ENCODE measurements at regions not wholly inside any gene's neighbourhood (a gene's known extent, or its start where the extent isn't known, plus 50 kb on each side); places are given as distances from the start of the nearest gene placed in this dataset.
"Not testable (repeated sequence)": the region's sequence is repeated elsewhere in the genome, so short reads cannot be mapped to it uniquely, and the experiment has no call there.

DNA sequence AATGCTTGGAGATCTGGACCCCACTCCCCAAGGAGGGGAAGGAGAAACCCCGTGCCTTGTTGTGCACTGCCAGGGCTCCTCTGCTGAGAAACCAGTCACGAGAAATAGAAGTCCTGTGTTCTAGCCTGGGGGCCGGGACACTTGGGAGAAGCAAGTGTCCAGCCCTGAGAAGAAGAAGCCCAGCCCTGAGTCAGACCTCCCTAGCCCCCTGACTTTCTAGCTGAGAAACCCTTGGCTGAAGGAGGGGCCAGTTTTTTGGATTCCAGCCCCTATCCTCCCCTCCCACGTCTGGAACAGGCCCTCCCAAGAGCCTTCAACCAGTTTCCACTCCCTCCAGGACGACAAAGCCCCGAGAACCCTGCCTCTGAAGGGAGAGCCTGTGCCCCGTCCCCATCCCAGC lies 100.5 kb downstream of the NAV1 start:
- H3K4me1 ChIP-seq (ENCODE audit: control insufficient read depth, insufficient read depth, low read length), result peaks cover 11% of the 10 kb centered on the region
- no peak overlapping the region for H3K4me3 ChIP-seq (ENCODE audit: low read length)
- H3K9me3 ChIP-seq (ENCODE audit: control insufficient read depth, low read length), result no peaks in the 10 kb centered on the region
- H3K27me3 ChIP-seq (ENCODE audit: control insufficient read depth, insufficient read depth), result no peaks in the 10 kb centered on the region
- intact Hi-C loops (cut with DNase I), result loop anchor here in 2 of 4 donors (10.0 kb wide), 2 partner anchors 55 to 75 kb away; no protein-coding TSS in a partner anchor
- ATAC-seq, result peak; percentile 17 to 54
- peak overlapping the region; percentile 25 for H3K27ac ChIP-seq (ENCODE audit: low read length)
- 51% methylated on average over 7 of the region's 7 CpGs for whole genome bisulfite sequencing
- peak in 2 of 3 donors; percentile 51 to 63 for DNase-seq

DNA sequence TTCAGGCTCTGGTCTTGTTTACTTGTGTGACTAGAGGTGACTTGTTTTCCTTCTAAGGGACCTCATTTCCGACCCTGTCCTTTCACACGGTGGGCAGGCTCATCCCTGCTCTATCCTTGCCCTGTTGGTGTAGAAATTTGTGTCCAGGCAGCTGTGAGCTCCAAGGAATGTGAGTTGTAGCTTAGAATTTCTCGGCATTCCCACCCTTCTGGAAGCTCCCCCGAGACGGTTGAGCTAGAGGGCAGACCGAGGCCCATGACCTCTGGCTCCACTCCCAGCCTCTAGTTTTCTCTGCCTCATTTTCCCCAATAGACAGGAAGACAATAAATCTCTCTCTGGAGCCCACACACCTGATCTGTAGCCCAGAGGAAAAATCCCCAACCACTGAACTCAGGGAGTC lies 100.9 kb downstream of the NAV1 start:
- H3K4me1 ChIP-seq (ENCODE audit: control insufficient read depth, insufficient read depth, low read length), result peaks cover 10% of the 10 kb centered on the region
- no peak overlapping the region for H3K4me3 ChIP-seq (ENCODE audit: low read length)
- H3K9me3 ChIP-seq (ENCODE audit: control insufficient read depth, low read length), result no peaks in the 10 kb centered on the region
- no peaks in the 10 kb centered on the region for H3K27me3 ChIP-seq (ENCODE audit: control insufficient read depth, insufficient read depth)
- WGBS, result 68% methylated on average over 6 of the region's 6 CpGs
- H3K27ac ChIP-seq (ENCODE audit: low read length), result peak overlapping the region; percentile 63
- peak in 2 of 3 donors; percentile 44 to 62 for DNase-seq
- intact Hi-C loops (cut with DNase I), result loop anchor here in 2 of 4 donors (10.0 kb wide), 2 partner anchors 55 to 75 kb away; no protein-coding TSS in a partner anchor
- ATAC-seq, result peak; percentile 32 to 35

DNA sequence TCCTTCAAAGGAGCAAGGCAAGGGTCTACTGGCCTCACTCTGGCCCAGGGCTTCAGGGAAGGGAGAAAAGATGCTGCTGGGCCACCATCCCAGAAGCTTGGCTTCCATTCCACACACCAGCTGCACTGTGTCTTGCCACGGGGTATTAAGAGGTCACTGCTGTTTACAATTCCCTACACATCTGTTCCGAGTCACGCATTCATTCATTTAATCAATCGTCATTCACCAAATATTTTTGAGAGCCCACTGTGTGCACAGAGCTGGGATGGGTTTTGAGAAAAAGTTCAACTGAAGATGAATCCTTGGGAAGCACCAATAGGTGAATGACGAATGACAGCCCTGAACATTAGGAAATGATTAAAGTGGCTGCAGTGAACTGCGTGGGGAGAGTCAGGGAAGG lies 101.7 kb downstream of the NAV1 start:
- H3K9me3 ChIP-seq (ENCODE audit: control insufficient read depth, low read length), result no peaks in the 10 kb centered on the region
- no peak overlapping the region for H3K27ac ChIP-seq (ENCODE audit: low read length)
- ATAC-seq, result peak; percentile 61 to 83
- intact Hi-C loops (cut with DNase I), result loop anchor here in 1 of 4 donors (10.0 kb wide), 1 partner anchor 54 kb away; no protein-coding TSS in a partner anchor
- no peak overlapping the region for H3K4me3 ChIP-seq (ENCODE audit: low read length)
- H3K27me3 ChIP-seq (ENCODE audit: control insufficient read depth, insufficient read depth), result no peaks in the 10 kb centered on the region
- 66% methylated on average over 6 of the region's 6 CpGs for WGBS
- peaks cover 10% of the 10 kb centered on the region for H3K4me1 ChIP-seq (ENCODE audit: control insufficient read depth, insufficient read depth, low read length)
- peak; percentile 66 to 91 (median 87) for DNase-seq

DNA sequence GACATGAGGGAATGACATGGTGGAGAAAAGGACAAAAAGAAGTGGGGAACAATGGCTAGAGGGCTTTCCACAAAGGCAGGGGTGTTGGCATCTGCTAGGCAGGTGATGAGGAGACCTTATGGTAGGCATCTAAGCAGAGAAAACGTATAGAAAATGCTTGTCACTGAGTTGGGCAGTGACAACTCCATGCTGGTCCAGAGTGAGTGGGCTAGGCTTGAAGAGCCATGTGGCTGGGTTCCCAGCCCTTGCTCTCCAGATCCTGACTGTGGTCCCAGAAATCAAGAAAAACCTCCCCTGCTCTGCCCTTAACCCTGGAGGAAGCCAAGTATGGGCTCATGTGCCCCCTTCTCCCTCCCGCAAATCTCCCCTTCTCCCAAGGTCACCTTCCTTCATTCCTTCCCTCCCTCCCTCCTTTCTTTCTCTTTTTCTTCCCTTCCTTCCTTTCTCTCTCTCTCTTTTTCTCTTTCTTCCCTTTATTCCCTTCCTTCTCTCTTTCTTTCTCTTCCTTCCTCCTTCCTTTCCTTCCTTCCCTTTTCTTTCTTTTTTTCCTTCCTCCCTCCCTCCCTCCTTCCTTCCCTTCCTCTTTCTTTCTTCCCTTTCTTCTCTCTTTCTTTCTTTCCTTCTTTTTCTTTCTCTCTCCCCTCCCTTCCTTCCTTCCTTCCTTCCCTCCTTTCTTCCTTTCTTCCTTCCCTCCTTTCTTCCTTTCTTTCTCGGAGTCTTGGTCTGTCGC lies 102.8 kb downstream of the NAV1 start:
- H3K4me1 ChIP-seq (ENCODE audit: control insufficient read depth, insufficient read depth, low read length), result peaks cover 8% of the 10 kb centered on the region
- ATAC-seq, result peak in 1 of 2 donors; percentile 17

DNA sequence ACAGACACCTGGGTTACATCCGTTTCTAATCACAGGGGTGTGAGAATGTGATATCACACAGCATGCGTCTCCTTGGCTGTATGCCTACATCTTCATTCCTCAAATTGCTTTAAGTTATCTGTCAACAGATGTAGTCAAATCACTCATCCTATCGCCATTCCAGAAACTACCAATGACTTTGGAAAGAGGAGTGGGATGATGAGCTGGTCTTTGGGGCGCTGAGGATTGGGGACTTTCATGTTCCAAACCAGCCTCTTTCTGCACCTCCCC lies 104.8 kb downstream of the NAV1 start:
- Histone ChIP-seq H3K4me1 (ENCODE audit: control insufficient read depth, insufficient read depth, low read length) (peaks cover 10% of the 10 kb centered on the region), H3K9me3 (ENCODE audit: control insufficient read depth, low read length) (no peaks in the 10 kb centered on the region), H3K4me3 (ENCODE audit: low read length) (no peak overlapping the region), H3K27me3 (ENCODE audit: control insufficient read depth, insufficient read depth) (no peaks in the 10 kb centered on the region), H3K27ac (ENCODE audit: low read length) (no peak overlapping the region)
- intact Hi-C loops (cut with DNase I), result loop anchor here in 1 of 4 donors (10.0 kb wide), 1 partner anchor 51 kb away; no protein-coding TSS in a partner anchor
- ATAC-seq (no peak), DNase-seq (no peak)
- WGBS, result 69% methylated on average over 4 of the region's 4 CpGs

More for the DNA sequence above, 102.8 kb downstream of the NAV1 start:
- Histone ChIP-seq H3K9me3 (ENCODE audit: control insufficient read depth, low read length) (no peaks in the 10 kb centered on the region), H3K27me3 (ENCODE audit: control insufficient read depth, insufficient read depth) (no peaks in the 10 kb centered on the region), H3K4me3 (ENCODE audit: low read length) (no peak overlapping the region), H3K27ac (ENCODE audit: low read length) (peak overlapping the region; percentile 55)
- DNase-seq, result peak in 1 of 3 donors; percentile 57
- 76% methylated on average over 4 of the region's 4 CpGs for WGBS
- intact Hi-C loops (cut with DNase I), result loop anchor here in 1 of 4 donors (10.0 kb wide), 1 partner anchor 53 kb away; no protein-coding TSS in a partner anchor

DNA sequence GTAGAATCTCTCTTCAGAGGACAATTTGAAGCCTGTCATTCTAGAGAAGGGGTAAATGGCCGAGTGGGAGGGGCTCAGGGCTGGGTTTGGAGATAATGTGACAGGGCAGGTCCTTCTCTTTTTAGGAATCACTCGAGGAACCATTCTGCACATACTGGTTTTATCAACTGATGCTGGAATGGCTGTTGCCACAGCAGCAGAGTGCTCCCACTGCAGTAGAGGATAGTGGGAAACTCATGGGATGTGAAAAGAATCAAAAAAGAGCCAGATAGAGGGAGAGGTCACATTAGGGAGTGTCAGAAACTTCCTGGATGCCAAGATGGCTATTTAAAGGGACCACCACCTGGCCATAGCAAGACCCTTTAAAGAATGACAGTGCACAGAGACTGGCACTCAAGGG lies 105.3 kb downstream of the NAV1 start:
- ATAC-seq (no peak), DNase-seq (no peak)
- WGBS, result 66% methylated on average over 2 of the region's 2 CpGs
- Histone ChIP-seq H3K4me1 (ENCODE audit: control insufficient read depth, insufficient read depth, low read length) (peaks cover 8% of the 10 kb centered on the region), H3K9me3 (ENCODE audit: control insufficient read depth, low read length) (no peaks in the 10 kb centered on the region), H3K4me3 (ENCODE audit: low read length) (no peak overlapping the region), H3K27me3 (ENCODE audit: control insufficient read depth, insufficient read depth) (no peaks in the 10 kb centered on the region), H3K27ac (ENCODE audit: low read length) (no peak overlapping the region)
- intact Hi-C loops (cut with DNase I), result loop anchor here in 1 of 4 donors (10.0 kb wide), 1 partner anchor 51 kb away; no protein-coding TSS in a partner anchor

DNA sequence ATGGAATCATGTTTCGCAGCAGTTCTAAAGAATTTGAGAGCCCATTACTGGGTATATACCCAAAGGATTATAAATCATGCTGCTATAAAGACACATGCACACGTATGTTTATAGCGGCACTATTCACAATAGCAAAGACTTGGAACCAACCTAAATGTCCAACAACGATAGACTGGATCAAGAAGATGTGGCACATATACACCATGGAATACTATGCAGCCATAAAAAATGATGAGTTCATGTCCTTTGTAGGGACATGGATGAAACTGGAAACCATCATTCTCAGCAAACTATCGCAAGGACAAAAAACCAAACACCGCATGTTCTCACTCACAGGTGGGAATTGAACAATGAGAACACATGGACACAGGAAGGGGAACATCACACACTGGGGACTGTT lies 106.1 kb downstream of the NAV1 start:
- not testable (repeated sequence) for DNase-seq; H3K4me3 ChIP-seq (ENCODE audit: low read length); H3K9me3 ChIP-seq (ENCODE audit: control insufficient read depth, low read length); H3K27ac ChIP-seq (ENCODE audit: low read length); ATAC-seq; H3K27me3 ChIP-seq (ENCODE audit: control insufficient read depth, insufficient read depth); H3K4me1 ChIP-seq (ENCODE audit: control insufficient read depth, insufficient read depth, low read length)
- 96% methylated on average over 4 of the region's 6 CpGs for WGBS
- intact Hi-C loops (cut with DNase I), result loop anchor here in 1 of 4 donors (10.0 kb wide), 1 partner anchor 50 kb away; no protein-coding TSS in a partner anchor

DNA sequence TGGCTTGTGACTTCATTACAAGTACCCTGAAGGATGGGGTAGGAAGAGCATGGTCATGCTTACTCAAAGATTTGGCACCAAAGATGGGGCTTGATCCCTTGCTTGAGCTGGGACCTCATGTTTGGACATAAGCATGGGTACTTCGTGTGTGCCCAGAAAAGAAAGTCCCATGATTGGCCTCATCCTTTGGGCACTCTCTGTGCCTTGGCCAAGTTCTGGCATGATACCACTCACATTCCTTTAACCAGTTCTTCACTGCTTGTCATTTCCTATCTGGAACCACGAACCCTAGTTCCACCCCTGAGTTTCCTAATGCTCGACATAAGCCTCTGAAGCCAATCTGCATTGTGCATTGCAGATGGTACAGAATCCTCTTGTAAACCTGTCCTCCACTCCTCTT lies 107.0 kb downstream of the NAV1 start:
- WGBS, result 55% methylated on average over 3 of the region's 3 CpGs
- Histone ChIP-seq H3K27ac (ENCODE audit: low read length) (no peak overlapping the region), H3K4me3 (ENCODE audit: low read length) (no peak overlapping the region), H3K9me3 (ENCODE audit: control insufficient read depth, low read length) (no peaks in the 10 kb centered on the region), H3K4me1 (ENCODE audit: control insufficient read depth, insufficient read depth, low read length) (peaks cover 8% of the 10 kb centered on the region), H3K27me3 (ENCODE audit: control insufficient read depth, insufficient read depth) (no peaks in the 10 kb centered on the region)
- no peak for DNase-seq
- ATAC-seq, result no peak
- intact Hi-C loops (cut with DNase I), result loop anchor here in 1 of 4 donors (10.0 kb wide), 1 partner anchor 49 kb away; no protein-coding TSS in a partner anchor

DNA sequence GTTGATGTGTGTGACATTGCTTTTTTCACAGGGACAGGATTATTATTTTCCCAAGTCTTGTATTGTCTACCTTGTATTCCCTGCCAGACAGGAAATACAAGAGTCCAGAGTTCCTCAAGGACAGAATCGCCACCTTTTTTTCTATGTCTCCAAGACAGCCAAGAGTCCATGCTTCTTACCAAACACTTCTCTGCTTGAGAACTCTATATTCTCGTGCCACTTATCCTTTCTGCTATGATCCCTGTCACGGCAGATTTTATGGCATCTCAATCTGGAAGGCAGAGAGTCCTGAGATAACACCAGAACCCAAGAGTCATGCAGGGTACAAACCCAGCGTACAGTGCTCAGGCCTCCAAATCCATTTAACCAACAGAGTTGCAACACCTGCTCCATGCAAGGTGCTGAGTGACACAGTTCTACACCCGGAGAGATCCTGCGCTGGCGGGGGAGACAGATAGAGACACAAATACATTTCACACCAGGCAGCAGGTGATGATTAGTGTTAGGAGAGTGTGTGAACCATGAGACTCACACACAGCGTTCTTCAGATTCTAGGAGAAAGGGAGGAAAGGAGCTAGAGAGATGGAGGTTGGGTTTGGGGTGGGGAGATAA lies 107.6 kb downstream of the NAV1 start:
- peak overlapping the region; percentile 55 for H3K27ac ChIP-seq (ENCODE audit: low read length)
- no peaks in the 10 kb centered on the region for H3K27me3 ChIP-seq (ENCODE audit: control insufficient read depth, insufficient read depth)
- intact Hi-C loops (cut with DNase I), result loop anchor here in 1 of 4 donors (10.0 kb wide), 1 partner anchor 48 kb away; no protein-coding TSS in a partner anchor
- H3K9me3 ChIP-seq (ENCODE audit: control insufficient read depth, low read length), result no peaks in the 10 kb centered on the region
- ATAC-seq (no peak), DNase-seq (no peak)
- H3K4me1 ChIP-seq (ENCODE audit: control insufficient read depth, insufficient read depth, low read length), result peaks cover 9% of the 10 kb centered on the region
- no peak overlapping the region for H3K4me3 ChIP-seq (ENCODE audit: low read length)
- WGBS, result 59% methylated on average over 8 of the region's 8 CpGs

DNA sequence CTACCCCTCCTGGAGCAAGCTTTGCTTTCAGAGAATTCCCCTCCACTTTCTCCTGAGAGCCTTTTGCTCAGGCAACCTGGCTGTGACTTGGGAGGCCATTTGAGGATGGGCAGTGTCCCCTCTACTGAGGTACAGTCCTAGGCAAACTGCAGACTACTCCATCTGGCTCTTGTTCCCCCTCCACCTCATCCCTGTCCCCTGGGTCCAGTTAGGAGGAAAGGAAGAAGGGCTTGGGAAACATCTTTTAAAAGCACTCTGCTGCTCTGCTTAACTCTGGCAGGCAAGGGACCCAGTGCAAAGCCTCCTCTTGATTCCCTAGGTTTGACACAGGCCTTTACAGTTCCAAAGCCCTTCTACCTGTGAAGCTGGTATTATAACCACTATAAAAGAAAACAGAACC lies 108.2 kb downstream of the NAV1 start:
- Histone ChIP-seq H3K4me1 (ENCODE audit: control insufficient read depth, insufficient read depth, low read length) (peaks cover 13% of the 10 kb centered on the region), H3K9me3 (ENCODE audit: control insufficient read depth, low read length) (no peaks in the 10 kb centered on the region), H3K27me3 (ENCODE audit: control insufficient read depth, insufficient read depth) (no peaks in the 10 kb centered on the region), H3K27ac (ENCODE audit: low read length) (peak overlapping the region; percentile 55), H3K4me3 (ENCODE audit: low read length) (no peak overlapping the region)
- ATAC-seq (no peak), DNase-seq (no peak)
- intact Hi-C loops (cut with DNase I), result loop anchor here in 1 of 4 donors (10.0 kb wide), 1 partner anchor 48 kb away; no protein-coding TSS in a partner anchor

DNA sequence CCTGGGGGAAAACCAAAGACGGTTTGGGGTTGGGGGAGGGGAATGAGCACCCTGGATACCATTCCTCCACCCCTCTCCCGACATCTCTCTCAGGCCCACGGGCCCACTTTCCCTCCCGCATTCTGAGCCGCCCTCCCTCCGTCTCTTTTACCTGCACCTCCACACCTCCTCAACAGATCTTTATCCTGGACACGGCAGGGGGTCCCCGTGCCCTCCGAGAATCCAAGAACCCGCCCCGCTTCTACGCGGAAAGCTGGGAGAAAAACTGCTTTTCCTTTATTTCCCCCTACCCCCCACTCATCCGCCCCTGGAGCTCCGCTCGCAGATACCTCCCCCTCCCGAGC lies 108.8 kb downstream of the NAV1 start:
- no peak for ATAC-seq
- WGBS, result 24% methylated on average over 17 of the region's 17 CpGs
- DNase-seq, result no peak
- Histone ChIP-seq H3K4me1 (ENCODE audit: control insufficient read depth, insufficient read depth, low read length) (peaks cover 13% of the 10 kb centered on the region), H3K4me3 (ENCODE audit: low read length) (peak overlapping the region; percentile 58), H3K27ac (ENCODE audit: low read length) (peak overlapping the region; percentile 33), H3K27me3 (ENCODE audit: control insufficient read depth, insufficient read depth) (no peaks in the 10 kb centered on the region), H3K9me3 (ENCODE audit: control insufficient read depth, low read length) (no peaks in the 10 kb centered on the region)
- intact Hi-C loops (cut with DNase I), result loop anchor here in 1 of 4 donors (10.0 kb wide), 1 partner anchor 47 kb away; no protein-coding TSS in a partner anchor
